HG03097 (cell line): ENCODE measurements at regions not wholly inside any gene's neighbourhood (a gene's known extent, or its start where the extent isn't known, plus 50 kb on each side); places are given as distances from the start of the nearest gene placed in this dataset.
"Not testable (repeated sequence)": the region's sequence is repeated elsewhere in the genome, so short reads cannot be mapped to it uniquely, and the experiment has no call there.

Experiments
- ATAC-seq: cut with Tn5 transposase; IDR thresholded peaks from one replicate; pipeline ENCODE4 v1.9.1; 2021; ENCODE audit not compliant: unreplicated experiment, low FRiP score

DNA sequence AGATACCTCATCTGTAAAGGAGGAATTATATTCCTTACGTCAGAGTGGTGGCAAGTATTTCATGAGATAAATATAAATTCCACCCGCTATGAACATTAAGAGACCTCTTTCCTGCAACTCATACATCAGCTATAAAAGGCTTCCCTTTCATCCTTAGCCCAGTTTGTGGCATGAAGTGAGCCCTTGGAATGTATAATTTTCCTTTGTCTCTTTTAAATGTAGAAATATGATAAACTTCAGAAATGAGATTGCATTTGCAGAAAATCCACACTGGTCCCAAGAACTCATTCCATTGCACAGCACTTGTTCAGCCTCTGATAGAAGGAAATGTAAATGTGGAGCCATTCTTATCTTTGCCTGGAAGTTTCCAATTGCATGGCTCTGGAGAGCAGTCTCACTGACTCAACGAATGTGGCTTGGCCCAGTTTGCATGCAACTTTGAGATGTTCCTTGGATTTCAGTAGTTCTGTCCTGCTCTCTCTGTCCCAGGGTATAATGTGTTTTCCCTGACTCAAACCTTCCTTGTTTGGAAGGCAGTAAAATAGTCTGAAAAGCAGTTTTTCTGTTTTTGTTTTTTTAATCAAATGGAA, 746.4 kb downstream of the CDH11 start:
- no peak for ATAC-seq

GRCh38 chr16:64370112-64370511, 751.8 kb downstream of the CDH11 start:
- no peak for ATAC-seq

GRCh38 chr16:64365448-64365931, 756.4 kb downstream of the CDH11 start:
- no peak for ATAC-seq

DNA sequence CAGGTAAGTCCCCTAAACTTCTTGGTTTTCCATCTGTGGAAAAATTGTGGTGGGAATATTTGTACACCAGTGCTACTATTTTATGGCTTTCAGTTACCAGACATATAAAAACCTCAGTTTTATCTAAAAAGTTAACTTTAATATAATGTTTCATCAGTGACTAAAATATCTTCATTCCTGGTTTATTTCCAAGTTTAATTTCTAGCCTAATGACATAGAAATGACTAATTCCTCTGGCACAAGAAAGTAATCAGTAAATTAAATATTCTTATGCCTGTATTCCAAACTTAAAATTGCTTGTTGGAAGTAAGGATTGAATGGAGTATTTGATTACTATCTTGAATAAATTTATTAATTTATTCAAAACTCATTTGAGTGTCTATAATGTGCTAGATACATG, 757.0 kb downstream of the CDH11 start:
- no peak for ATAC-seq

- ATAC-seq: no peak
Measured at GRCh38 chr16:64364416-64364815, 757.4 kb downstream of the CDH11 start.

- no peak for ATAC-seq
Measured at GRCh38 chr16:64364016-64364415, 757.8 kb downstream of the CDH11 start.

DNA sequence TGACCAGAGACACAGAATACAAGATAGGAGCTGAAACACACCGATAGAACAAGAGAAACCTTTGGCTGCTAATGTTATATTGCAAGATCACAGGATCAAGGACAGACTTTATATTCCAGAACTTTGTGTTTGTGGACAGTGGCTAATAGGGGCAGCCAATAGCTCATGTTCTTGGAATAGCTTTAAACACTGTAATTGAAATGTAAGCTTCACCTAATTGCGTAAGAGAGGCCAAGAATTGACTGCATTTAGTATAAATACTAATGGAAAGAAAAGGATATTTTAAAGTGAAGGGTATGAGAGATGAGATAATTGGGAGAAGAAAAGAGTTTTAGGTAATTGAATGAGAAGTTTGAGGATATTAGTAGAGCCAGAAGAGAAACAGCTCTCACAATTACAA, 758.8 kb downstream of the CDH11 start:
- no peak for ATAC-seq

DNA sequence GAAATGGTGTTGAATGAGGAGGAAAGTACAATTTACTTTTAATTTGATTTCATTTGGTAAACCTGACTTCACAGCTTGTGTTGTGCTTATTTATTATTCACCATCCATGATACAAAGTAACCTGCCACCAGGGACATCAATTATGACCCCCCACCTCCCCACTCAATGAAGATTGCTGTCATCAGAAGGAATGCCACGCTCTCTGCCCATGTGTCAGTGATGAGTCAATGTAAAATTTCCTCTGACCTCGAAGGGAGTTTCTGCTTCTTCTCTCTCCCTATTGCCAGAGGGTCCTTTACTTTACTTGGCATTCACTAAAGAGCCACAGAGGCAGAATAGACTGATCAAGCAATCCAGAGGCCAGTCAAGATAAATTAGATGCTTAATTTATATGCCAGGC, 759.7 kb downstream of the CDH11 start:
- ATAC-seq: no peak

DNA sequence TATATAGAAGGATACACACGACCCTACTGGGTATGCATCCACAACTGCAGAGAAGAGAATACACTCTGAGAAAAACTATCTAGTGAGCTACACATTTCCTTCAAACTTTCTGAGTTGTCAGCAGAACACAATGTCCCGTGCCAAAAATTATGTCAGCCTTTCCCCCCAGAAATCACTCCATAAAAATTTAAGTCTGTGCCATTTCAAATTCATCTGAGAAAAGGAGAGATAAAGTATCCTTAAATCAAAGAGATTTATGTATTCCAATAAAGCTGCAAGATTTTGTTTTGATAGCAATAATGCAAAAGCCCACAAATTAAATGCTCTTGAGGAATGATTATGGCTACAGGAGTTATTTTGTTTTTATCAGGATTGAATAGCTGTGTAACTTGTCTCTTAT, 760.1 kb downstream of the CDH11 start:
- no peak for ATAC-seq

GRCh38 chr16:64358291-64358690, 763.6 kb downstream of the CDH11 start:
- ATAC-seq: no peak

GRCh38 chr16:64356267-64356666, 765.6 kb downstream of the CDH11 start:
- no peak for ATAC-seq

DNA sequence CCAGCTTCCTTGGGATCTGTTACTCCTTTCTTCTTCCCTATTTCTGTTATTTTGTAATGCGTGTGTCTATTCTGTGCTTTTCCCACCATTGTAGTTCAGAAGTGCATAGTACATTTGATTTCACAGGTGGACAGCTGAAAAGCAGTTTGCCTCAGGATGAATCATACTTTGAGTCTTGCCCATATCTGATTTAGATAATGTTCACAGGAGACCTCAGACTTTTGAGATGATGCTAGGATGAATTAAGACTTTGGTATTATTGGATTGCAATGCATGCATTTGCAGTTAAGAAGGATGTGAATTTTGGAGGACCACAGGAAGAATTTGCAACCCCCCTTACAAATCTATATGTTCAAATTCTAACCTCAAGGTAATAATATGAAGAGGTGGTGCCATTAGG, 769.6 kb downstream of the CDH11 start:
- ATAC-seq: no peak

- no peak for ATAC-seq
Measured at GRCh38 chr16:64351121-64351520, 770.7 kb downstream of the CDH11 start.

DNA sequence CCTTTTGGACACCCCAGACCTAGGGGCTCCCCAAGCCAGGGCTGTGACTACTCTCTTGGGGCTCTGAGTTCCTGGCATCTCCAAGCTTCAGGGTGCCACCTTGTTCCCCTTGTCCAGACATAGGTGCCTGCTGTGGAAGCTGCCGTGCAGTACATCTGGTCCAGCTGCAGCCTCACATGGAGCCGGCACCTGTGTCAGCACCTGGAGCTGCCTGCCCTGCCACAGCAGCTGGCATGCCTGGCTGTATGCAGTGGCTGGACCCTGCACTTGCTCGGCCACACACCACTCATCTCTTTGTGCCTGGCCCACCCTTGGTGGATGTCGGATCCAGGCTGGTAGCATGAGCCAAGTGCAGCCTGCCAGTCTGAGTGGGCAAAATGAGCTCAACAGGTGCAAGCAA, 775.8 kb downstream of the CDH11 start:
- no peak for ATAC-seq

DNA sequence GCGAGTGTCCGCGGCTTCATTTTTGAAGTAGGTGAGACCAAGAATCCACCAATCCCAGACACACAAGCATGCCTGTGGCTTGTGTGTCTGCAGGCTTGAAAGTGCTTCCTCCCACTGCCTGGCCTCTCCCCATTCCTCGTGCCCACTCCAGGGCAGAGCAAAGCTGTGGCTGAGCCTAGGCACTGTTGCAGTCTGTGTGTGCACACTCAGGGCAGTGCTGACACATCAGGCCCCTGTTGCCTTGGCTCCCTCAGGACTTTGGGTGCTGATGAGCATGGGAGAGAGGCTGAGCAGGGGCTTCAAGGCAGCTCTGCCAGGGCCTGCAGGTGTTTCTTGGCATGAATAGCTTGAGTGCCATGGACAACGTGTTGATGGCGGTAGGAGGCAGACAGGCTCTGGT, 776.7 kb downstream of the CDH11 start:
- no peak for ATAC-seq

- ATAC-seq: not testable (repeated sequence)
Measured at GRCh38 chr16:64343820-64344443, 777.9 kb downstream of the CDH11 start.

DNA sequence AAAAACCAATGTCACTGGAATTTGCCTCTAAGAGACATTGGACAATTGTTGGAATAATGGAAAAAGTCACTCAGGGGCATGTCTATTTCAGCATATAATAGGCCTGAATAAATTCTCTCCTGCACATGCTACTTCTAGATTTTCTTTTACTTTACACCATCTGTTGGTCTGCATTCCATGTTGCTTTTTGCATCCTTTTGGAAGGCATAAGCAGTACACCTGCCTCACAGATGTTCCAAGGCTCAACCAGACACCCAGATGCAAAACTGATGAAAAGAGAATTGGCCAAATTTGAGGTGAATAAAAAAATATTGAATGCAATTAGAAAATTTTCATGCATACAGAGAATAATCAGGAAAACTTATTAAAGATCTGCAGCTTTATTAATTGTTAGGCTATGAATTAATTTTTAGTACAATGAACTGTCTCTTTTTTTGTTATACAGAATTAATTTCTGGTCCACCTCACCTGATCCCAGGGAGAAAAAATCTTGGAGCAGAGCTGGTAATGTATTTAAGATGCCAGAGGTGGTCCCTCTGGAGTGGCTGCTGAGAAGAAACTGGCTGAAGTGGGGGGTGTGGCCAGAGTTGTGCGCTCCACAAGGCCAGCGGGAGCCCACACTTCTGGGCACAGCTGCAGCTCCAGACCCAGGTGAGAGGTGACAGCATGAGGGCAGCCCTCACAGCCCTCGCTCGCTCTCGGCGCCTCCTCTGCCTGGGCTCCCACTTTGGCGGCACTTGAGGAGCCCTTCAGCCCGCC, 778.6 kb downstream of the CDH11 start:
- no peak for ATAC-seq

GRCh38 chr16:64341336-64341735, 780.5 kb downstream of the CDH11 start:
- not testable (repeated sequence) for ATAC-seq

DNA sequence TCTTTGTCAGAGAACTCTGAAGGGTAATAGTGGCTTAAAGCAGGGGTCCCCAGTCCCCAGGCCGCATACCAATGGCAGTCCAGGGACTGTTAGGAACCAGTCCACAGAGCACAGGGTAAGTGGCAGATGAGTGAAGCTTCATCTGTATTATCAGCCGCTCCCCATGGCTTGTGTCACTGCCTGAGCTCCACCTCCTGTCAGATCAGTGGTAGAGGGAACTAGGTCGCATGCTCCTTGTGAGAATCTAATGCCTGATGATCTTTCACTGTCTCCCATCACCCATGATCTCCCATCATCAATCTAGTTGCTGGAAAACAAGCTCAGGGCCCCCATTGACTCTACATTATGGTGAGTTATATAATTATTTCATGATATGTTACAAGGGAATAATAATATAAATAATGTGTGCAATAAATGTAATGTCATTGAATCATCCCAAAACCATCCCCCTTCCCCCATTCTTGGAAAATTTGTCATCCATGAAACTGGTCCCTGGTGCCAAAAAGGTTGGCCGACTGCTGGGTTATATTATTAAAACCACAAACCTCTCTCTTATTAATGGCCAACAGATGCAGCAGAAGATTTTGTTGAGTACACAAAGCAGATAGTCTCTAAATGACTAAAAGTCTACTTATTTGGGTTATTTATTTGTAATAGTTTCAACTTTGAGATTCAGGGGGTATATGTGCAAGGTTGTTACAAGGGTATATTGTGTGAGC, 782.7 kb downstream of the CDH11 start:
- ATAC-seq: no peak

DNA sequence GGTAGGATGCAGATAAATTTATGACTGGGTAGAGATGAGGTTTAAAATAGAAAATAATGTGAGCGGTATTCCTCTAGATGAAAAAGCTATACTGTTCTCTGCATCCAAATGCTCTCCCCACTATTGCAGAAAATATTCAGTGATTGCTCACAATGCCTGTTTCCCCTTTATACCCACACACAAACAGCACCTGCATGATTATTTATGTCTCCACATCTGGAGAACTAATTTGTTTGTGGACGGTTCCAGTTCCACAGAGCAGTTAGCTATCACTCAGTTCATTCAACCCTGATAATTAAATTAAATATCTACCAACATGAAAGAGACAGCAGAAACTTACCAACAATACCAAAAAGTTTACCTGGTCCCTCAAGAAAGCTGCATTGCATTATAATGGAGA, 800.0 kb downstream of the CDH11 start:
- no peak for ATAC-seq

DNA sequence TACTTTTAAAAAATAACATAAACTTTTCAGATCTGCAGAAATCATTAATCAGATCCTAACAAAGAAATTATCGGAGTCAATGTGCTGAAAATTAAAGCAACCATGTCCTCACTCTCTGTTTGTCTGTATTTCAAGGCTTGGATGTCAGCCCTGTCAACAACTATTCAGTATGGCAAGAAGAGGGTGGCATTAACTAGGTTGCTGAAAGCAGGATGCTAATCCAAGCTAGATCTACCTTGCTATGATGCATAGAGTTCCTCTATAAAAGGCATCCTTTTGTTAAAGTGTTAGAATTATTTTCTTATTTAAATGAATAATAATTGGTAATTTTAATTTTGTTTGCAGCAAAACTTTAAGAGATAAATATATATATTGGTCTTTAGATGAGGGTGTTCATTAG, 800.8 kb downstream of the CDH11 start:
- no peak for ATAC-seq
